NCI-H446 (cell line): ENCODE measurements at regions not wholly inside any gene's neighbourhood (a gene's known extent, or its start where the extent isn't known, plus 50 kb on each side); places are given as distances from the start of the nearest gene placed in this dataset.

Experiments
- DNase-seq, 2 experiments: peaks; one replicate each; lab custom pipeline; 2025; lab: John Stamatoyannopoulos, UW

DNA sequence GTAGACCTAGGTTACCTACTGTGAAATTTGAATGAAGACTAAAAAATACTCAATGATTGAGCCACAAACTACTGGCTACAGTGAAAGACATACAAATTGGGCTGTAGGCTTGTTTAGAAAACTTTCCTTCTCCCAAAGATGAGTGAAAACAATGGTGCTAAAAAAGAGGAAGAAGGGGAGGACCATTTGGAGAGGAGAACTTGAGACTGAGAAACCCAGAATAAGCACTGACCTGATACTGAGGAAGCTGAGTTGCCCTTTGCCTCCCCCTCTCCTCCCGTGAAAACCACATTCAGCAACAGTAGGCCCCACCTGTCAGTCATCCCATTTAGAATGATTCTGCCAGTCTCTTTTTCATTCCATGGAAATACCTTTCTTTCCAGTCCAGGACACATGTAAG is 484.0 kb upstream of the TGFBR2 start:
- DNase-seq: no peak

DNA sequence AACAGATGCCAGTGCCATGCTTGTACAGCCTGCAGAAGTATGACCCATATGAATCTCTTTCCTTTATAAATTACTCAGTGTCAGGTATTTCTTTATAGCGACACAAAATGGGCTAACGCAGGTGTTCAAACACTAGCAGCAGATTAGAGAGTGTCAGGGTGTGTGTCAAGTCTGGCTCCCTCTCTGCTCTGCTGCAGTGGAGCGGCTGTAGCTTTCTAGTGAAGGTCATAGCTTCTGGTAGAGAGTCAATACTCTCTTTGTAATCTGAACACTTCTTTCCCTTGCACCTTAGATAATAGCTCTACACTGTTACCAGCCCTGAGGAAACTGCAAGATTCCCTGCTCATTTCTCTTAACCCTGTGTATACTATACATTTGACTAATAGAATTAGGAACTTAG is 483.2 kb upstream of the TGFBR2 start:
- no peak for DNase-seq

DNA sequence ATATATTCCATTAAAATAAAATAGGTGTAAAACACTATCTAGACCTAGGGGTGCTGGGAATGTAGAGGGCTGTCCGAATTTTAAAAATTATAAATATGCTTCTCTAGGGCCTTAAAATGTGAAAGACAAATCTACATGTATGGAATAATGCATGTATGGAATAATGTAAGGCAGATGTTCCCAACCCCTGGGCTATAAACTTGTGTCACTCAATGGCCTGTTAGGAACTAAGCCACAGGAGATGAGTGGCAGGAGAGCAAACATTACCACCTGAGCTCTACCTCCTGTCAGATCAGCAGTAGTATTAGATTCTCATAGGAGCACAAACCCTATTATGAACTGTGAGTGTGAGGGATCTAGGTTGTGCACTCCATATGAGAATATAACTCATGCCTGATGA is 482.6 kb upstream of the TGFBR2 start:
- no peak for DNase-seq

DNA sequence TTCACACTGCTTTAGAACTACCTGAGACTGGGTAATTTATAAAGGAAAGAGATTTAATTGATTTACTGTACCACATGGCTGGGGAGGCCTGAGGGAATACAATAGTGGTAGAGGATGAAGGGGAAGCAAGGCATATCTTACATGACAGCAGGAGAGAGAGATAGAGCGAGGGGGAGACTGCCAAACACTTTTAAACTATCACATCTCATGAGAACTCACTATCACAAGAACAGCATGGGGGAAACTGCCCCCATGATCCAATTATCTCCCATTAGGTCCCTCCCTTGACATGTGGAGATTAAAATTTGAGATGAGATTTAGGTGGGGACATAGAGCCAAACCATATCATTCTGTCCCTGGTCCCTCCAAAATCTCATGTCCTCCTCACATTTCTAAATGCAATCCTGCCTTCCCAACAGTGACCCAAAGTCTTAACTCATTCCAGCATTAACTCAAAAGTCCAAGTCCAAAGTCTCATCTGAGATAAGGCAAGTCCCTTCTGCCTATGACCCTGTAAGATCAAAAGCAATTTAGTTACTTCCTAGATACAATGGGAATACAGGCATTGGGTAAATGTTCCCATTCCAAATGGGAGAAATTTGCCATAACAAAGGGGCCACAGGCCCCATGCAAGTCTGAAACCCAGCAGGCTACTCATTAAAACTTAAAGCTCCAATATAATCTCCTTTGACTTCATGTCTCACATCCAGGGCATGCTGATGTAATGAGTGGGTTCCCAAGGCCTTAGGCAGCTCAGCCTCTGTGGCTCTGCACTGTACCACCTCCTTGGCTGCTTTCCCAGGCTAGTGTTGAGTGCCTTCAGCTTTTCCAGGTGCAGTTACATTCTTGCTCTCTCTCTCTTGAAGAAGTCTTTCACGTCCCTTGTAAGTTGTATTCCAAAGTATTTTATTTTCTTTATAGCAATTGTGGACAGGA is 481.7 kb upstream of the TGFBR2 start:
- peak in 1 of 2 experiments; percentile 20 for DNase-seq

DNA sequence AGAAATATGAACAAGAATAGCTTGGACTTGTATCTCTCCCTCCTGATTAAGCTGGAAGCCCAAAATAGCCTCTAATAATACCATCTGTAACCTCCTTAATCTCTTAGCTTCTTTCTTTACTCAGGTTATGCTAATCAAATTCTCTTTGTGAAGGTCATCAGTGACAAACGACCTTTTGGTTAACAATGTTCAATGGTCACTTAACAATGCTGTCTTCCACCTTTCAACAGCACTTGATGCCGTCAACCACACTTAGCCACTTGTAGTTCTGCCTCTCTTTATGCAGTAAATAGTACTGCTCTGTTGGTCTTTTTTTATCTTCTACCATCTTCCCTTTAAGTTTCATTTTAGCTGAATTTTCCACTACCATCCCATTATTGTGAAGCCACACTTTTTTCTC is 476.6 kb upstream of the TGFBR2 start:
- no peak for DNase-seq

DNA sequence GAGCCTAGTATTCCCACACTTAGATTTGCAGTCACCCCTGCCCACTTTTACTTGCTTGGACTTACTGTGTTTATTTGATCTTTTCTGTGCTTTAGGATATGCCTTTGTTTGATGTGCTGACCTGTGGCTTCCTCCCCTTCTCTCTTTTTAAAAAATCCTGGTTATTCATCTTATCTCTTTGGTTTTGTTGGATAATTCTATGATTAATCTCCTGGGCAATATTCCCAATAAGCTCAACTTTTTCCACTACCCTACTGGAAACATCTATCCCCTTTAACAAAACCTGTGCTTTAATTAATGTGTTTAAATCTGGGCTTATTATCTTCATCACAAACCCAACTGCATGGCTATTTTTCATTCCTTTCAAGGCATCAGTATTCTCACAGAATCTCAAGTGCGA is 476.0 kb upstream of the TGFBR2 start:
- DNase-seq: no peak

DNA sequence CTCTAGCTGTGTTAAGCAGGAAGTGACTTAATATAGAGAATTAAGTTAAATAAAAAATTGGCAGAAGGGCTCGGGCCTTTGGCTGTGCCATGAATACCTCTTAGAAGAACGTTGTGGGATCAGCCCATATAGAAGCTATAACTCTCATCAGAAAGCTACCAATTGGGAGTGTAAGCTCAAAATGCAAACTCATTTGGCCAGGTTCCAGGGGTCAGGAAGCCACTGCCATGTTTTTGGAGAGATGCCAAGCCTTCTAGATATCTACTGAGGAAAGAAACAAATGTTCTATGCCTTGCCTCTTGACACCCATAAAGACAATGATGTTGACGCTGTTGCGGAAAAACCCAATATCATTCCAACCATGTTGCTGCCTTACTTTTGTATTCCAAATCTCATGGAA is 475.2 kb upstream of the TGFBR2 start:
- peak in 1 of 2 experiments; percentile 87 for DNase-seq

DNA sequence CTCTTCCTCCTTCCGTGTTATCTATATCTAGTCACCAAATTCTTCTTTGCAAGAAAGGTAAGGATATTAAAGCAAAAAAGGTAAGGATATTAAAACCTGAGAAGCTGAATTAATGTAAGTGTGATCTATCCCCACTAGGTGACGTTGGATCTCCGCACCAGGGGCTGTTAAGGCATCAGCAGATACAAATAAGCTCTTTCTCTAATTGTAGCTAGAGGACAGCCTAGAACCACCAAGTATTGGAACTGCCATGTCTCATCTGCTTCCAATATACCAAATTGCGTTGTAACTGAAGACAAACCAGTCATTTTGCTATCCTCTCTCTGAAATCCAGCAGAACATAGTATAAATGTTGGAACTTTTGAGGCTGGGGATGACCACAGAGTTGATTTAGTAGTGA is 471.2 kb upstream of the TGFBR2 start:
- no peak for DNase-seq

DNA sequence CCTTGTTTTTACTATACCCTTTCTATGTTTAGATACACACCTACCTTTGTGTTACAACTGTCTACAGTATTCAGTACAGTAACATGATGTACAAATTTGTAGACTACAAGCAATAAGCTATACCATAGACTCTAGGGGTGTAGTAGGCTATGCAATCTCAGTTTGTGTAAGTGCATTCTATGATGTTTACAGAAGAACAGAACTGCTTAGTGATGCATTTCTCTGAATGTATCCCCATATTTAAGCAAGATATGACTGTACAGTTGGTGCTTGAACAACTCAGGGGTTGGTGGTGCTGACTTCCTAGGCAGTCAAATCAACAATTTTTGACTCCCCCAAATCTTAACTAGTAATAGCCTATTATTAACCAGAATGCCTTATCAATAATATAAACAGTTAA is 467.1 kb upstream of the TGFBR2 start:
- no peak for DNase-seq

DNA sequence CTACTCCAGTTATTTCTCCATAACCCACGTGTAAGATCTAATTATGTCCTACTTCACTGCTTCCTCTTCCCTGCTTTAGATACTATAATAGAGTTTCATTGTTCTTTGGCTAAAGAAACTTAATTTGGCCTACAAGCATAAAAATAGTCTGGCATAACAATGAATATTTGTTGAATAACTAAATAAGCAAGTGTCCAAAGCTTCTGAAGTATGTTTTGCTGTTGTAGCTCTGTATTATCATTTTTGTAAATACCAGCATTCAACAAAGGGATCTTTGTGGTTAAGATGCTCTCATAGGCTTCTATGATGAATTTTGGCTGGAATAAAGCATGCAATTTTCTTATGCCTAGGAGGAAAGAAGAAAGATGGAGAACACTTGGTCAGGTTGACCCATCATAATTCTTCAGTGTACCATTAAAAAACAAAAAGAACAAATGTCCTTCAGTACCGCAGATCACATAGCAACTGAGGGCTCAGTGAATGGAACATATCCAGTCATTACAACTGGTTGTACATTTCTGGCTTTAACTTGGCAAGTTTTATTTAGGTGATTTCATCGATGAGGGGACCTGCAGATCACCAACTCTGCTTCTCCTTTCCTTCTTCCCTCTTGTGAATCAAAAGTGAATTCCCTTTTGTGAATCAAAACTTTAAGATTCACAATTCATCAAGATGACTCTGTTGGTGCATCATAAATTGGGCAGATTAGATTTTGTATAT is 465.9 kb upstream of the TGFBR2 start:
- no peak for DNase-seq

DNA sequence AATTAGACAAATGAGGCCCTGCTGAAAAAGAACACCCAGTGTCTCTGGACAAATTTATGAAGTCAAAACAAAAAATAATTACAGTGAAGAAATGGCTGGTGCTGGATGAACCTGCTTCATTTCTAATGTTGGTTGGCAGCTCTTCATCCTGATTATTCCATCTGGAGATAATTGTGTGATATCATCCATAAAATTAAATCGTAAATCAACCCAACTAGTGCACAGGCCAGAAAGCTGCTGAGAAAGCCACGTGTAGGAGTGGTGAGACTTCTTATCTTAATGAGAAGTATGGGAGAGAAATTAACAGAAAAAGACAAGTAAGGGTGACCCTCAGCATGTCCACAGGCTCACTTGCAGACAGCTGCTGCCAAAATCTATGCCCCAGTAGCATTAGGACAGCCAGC is 465.2 kb upstream of the TGFBR2 start:
- peak; percentile 61 to 89 for DNase-seq

DNA sequence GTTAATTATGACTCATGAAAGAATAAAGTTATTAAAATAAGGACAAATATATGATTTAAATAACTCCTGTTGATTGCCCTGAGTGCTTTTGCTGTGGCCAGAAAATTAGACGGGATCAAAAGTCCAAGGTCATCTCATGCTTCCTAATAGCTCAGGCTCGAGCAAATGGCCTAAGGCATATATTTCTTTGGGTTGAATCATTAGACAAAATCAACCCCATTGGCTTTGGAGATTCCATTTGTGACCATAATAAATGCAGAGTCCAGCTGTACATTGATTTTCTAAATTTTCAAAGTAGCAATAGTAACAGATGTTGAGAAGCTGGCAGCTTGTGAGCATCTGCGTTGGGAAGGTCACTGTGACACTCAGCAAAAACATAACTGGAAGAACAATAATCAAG is 464.5 kb upstream of the TGFBR2 start:
- peak in 1 of 2 experiments; percentile 45 for DNase-seq

DNA sequence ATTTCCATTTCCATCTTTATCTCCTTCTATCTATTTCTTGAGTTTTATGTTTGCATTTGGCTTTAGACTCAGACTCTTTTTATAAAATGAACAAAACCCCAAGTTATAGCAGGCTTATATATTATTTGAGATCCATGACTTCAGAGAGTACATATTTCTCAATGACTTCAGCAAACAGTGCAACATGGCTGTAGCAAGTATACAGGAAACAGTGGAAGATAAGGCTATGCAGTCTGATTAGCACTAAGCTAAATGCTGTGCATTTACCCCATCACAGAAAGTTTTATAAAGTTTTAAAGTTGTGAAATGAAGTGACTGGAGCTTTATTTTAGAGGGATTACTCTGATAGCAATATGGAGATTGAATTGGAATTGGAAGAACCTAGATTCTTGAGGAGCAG is 463.5 kb upstream of the TGFBR2 start:
- DNase-seq: no peak

DNA sequence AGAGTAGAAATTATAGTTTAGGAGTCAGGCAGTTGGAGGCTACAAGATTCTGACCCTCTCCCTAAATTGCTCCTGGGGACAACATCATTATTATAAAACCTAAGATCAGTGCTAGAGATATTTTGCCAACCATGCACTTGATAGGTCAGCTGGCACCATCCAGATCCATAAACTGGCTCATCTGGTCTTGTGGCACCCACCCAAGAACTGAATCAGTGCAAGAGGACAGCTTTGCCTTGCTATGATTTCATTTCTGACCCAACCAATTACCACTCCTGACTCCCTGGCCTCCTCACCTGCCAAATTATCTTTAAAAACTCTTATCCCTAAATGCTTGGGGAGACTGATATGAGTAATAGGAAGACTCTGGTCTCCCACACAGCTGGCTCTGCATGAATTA is 461.1 kb upstream of the TGFBR2 start:
- DNase-seq: peak; percentile 61 to 92

DNA sequence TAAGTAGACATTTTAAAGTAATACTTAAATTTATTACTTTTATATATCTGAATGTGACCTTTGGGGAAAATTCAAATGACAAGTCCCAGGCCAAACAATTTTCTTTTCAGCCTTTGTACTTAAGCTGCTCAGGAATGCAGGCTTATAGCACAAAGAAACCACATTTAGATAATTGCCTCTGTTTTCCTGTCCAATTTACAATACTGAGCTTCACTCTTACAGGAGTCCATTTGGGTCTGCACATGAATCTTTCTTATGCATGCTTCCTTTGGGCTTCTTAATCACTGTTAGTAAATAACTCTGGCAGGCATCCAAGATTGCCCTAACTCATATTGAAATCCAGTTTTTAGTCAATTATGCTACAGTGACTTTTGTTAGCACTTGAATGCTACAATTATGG is 459.4 kb upstream of the TGFBR2 start:
- no peak for DNase-seq

DNA sequence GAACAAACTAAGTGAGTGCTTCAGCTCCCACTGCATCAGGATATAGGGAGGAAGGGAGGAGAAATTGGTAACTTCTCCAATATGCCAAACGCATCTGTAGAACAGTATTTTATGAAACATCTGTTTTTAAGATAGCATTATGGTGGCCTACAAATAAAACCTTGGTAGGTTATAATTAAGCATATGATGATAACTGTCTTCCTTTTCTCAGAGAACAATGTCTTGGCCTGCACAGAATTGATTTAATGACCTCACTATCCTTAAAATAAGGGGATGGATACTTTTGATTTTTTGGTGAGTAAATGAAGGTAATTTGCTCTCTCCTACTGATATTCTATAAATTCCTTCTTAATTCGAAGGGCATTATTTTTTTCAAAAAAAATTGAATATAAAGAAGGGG is 451.5 kb upstream of the TGFBR2 start:
- no peak for DNase-seq

DNA sequence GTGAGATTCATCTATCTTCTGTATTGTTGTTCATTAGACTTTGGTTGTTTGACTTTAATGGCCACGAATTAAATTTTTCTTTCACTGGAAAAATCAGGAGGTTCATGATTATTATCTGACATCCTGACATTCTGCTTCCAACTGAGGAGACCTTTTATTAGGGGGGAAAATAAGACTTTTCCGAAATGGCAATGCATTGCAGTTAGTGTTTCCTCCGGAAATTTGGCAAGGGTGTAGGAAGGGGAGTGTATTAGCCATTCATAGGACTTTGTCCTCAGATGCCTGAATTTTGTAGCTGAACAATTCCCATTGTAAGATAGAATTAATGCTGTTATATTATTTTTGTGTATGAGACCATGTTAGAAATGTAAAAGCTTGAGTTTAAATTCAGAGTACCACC is 450.6 kb upstream of the TGFBR2 start:
- DNase-seq: no peak

DNA sequence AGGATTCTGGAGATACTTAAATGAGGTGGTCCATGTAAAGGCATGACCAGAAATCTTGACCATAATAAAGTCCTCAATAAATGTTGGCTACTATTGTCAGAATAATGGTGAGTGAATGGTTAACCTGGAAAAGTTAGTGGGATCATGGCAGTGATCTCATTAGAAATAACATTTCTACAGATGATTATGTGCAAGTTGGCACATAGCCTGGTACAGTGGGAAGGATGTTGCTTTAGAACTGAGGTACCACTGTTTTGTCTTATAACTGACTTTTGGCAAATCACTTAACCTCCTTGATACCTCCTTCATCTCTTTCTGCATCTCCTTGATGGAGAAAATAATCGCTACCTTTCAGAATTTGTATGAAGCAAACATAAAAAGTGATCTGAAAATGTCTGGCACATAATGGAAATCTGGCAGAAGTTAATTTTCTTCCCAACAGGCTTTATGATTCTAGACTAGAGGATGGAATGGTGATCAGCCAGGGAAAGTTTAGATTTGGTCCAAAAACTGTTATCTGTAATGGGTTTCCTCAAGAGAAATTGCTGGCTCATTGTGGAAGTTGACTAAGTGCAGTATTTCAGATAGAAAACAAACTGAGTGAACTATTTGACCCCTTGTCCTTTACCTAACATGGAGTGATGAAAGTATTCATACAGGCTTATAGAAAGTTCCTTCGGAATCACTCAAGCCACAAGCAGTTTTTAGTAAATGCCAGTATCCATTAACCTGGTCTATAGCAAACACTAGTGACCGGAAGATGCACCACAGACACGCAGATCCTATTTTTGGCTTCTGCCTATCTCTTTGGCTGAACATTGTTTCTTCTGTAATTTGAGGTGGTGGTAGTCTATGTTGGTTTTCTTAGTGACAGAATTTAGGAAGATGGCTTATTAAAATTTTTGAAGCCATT is 449.6 kb upstream of the TGFBR2 start:
- DNase-seq: no peak

DNA sequence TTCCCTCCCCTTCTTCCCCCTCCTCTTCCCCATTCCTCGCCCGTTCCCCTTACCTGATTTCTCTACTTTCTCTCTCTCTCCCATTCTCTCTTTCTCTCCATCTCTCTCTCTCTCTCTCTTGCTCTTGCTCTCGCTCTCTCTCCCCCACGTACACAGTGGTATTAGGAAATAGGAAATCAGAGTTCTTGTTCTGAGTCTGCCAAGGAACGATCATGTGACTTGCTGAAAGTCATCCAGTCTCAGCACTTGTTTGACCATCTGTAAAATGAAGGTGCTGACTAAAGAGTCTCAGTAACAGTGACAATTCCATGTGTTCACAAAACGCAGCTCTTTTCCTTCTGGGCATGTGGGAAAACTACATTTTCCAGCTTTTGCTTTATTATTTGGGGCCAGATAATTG is 445.0 kb upstream of the TGFBR2 start:
- DNase-seq: peak; percentile 58 to 75

DNA sequence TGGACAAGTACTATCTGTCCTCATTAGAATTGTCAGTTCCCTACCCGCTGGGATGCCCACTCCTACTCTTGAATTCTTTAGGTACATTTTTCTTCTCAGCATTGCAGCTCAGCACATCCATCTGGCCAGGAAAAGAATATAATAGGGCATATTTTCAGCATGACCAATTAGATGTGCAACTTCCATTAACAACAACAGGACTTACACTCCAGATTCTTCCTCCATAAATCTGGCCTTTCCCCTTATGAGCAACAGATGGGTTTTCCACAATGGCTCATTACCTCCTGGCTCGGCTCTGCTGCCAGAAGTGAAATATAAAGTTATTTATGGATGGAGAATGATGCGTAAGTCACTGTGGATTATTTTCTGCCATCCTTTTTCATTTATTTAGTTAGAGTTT is 443.8 kb upstream of the TGFBR2 start:
- DNase-seq: peak; percentile 86 to 92

DNA sequence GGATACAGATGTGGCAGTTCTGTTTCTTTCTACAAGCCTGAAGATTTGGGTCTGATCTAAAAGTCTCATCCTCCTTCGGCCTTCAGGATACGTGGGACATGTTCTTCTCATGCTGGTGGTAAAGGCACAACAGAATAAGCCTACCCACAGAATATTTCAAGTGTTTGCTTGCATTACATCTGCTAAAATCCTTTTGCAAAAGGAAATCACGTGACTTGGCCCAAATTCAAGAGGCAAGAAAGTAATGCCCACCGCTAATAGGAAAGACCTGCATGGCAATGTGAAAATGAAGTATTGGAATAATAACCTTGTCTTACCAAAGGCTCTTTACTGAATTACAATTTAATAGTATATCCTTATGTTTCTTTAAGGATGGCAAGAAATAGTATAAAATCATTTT is 439.9 kb upstream of the TGFBR2 start:
- no peak for DNase-seq

DNA sequence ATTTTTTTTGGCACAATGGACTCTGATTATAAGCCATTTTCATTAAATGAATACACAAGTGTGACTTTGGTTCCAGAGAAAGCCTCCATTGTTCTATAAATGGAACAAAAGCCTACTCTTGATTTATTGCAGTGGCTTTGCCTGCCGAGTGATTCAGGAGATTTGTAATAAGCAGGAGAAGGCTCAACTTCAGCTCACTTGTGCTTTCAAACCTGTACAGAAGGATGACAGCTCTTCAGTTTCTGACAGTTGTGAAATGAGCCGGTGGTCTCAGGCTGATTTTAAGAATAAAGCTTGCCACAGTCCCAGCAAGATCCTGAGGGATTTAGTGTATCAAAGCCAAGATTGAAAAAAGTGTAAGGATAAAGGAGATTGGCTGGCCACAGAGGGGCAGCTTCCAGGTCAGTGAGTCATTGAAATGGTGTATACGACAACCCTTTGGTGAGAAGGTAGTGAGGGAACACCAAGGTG is 438.8 kb upstream of the TGFBR2 start:
- no peak for DNase-seq
